NCI-H69 (cell line): ENCODE measurements at regions not wholly inside any gene's neighbourhood (a gene's known extent, or its start where the extent isn't known, plus 50 kb on each side); places are given as distances from the start of the nearest gene placed in this dataset.
A peak's percentile ranks its signal among the peaks of the same experiment; 100 is the strongest.
"Not testable (repeated sequence)": the region's sequence is repeated elsewhere in the genome, so short reads cannot be mapped to it uniquely, and the experiment has no call there.

Experiments used
- DNase-seq: peaks from one replicate; lab custom pipeline; 2025; lab: John Stamatoyannopoulos, UW

- DNase-seq = no peak
Measured at GRCh38 chr7:12827920-12828319, 140.5 kb downstream of the ARL4A start.

- DNase-seq = no peak
Measured at GRCh38 chr7:12831024-12831423, 143.6 kb downstream of the ARL4A start.

- no peak for DNase-seq
Measured at GRCh38 chr7:12833829-12834228, 146.4 kb downstream of the ARL4A start.

- no peak for DNase-seq
Measured at GRCh38 chr7:12834782-12835181, 147.3 kb downstream of the ARL4A start.

- peak; percentile 90 for DNase-seq
Measured at GRCh38 chr7:12839508-12840153, 152.2 kb downstream of the ARL4A start.

- DNase-seq = not testable (repeated sequence)
Measured at GRCh38 chr7:12844732-12845131, 157.3 kb downstream of the ARL4A start.

- DNase-seq = no peak
Measured at GRCh38 chr7:12847001-12847400, 159.6 kb downstream of the ARL4A start.

- no peak for DNase-seq
Measured at GRCh38 chr7:12851142-12851541, 163.7 kb downstream of the ARL4A start.

- DNase-seq = no peak
Measured at GRCh38 chr7:12851841-12852240, 164.4 kb downstream of the ARL4A start.

- no peak for DNase-seq
Measured at GRCh38 chr7:12855036-12855435, 167.6 kb downstream of the ARL4A start.

- no peak for DNase-seq
Measured at GRCh38 chr7:12859761-12860160, 172.3 kb downstream of the ARL4A start.

- peak; percentile 82 for DNase-seq
Measured at GRCh38 chr7:12861070-12861469, 173.6 kb downstream of the ARL4A start.

- DNase-seq = no peak
Measured at GRCh38 chr7:12862146-12862545, 174.7 kb downstream of the ARL4A start.

- DNase-seq = no peak
Measured at GRCh38 chr7:12864470-12865046, 177.1 kb downstream of the ARL4A start.

- DNase-seq = no peak
Measured at GRCh38 chr7:12865593-12865992, 178.2 kb downstream of the ARL4A start.

- DNase-seq = no peak
Measured at GRCh38 chr7:12866207-12866606, 178.8 kb downstream of the ARL4A start.

GRCh38 chr7:12868027-12868426 is 180.6 kb downstream of the ARL4A start:
- DNase-seq = no peak

- DNase-seq = no peak
Measured at GRCh38 chr7:12870219-12870618, 182.8 kb downstream of the ARL4A start.

GRCh38 chr7:12872487-12872886 is 185.1 kb downstream of the ARL4A start:
- DNase-seq = no peak

GRCh38 chr7:12873571-12873970 is 186.1 kb downstream of the ARL4A start:
- no peak for DNase-seq

- DNase-seq = no peak
Measured at GRCh38 chr7:12879139-12879538, 191.7 kb downstream of the ARL4A start.

- DNase-seq = no peak
Measured at GRCh38 chr7:12881712-12882111, 194.3 kb downstream of the ARL4A start.

GRCh38 chr7:12882710-12883109 is 195.3 kb downstream of the ARL4A start:
- DNase-seq = no peak

GRCh38 chr7:12884033-12884432 is 196.6 kb downstream of the ARL4A start:
- DNase-seq = no peak
